HG02884 (cell line): ENCODE measurements at regions not wholly inside any gene's neighbourhood (a gene's known extent, or its start where the extent isn't known, plus 50 kb on each side); places are given as distances from the start of the nearest gene placed in this dataset.

Experiments
- ATAC-seq: cut with Tn5 transposase; IDR thresholded peaks from one replicate; pipeline ENCODE4 v1.9.1; 2021; ENCODE audit warnings: mild to moderate bottlenecking, moderate library complexity; ENCODE audit not compliant: unreplicated experiment

- ATAC-seq, result no peak
Observed at GRCh38 chr5:125564317-125564975, 818.0 kb upstream of the ZNF608 start.

- ATAC-seq, result no peak
Observed at GRCh38 chr5:125574491-125575044, 828.1 kb upstream of the ZNF608 start.

GRCh38 chr5:125575171-125575890 is 828.9 kb upstream of the ZNF608 start:
- no peak for ATAC-seq

GRCh38 chr5:125575891-125576505 is 829.6 kb upstream of the ZNF608 start:
- no peak for ATAC-seq

- no peak for ATAC-seq
Observed at GRCh38 chr5:125576822-125577221, 830.4 kb upstream of the ZNF608 start.

GRCh38 chr5:125578551-125578950 is 832.1 kb upstream of the ZNF608 start:
- no peak for ATAC-seq

GRCh38 chr5:125579182-125579581 is 832.7 kb upstream of the ZNF608 start:
- ATAC-seq, result no peak

GRCh38 chr5:125581311-125581710 is 834.9 kb upstream of the ZNF608 start:
- no peak for ATAC-seq

GRCh38 chr5:125582352-125582751 is 835.9 kb upstream of the ZNF608 start:
- ATAC-seq, result no peak

- no peak for ATAC-seq
Observed at GRCh38 chr5:125583321-125584139, 837.1 kb upstream of the ZNF608 start.

GRCh38 chr5:125584140-125584520 is 837.7 kb upstream of the ZNF608 start:
- no peak for ATAC-seq

GRCh38 chr5:125587631-125588030 is 835.6 kb upstream of the GRAMD2B start:
- ATAC-seq, result no peak

GRCh38 chr5:125592856-125593255 is 830.4 kb upstream of the GRAMD2B start:
- ATAC-seq, result no peak

- no peak for ATAC-seq
Observed at GRCh38 chr5:125595095-125595494, 828.1 kb upstream of the GRAMD2B start.

GRCh38 chr5:125595845-125596244 is 827.4 kb upstream of the GRAMD2B start:
- ATAC-seq, result no peak

- ATAC-seq, result no peak
Observed at GRCh38 chr5:125597338-125597737, 825.9 kb upstream of the GRAMD2B start.

- ATAC-seq, result no peak
Observed at GRCh38 chr5:125600559-125600958, 822.6 kb upstream of the GRAMD2B start.

GRCh38 chr5:125602184-125602583 is 821.0 kb upstream of the GRAMD2B start:
- ATAC-seq, result no peak

- ATAC-seq, result no peak
Observed at GRCh38 chr5:125603321-125603720, 819.9 kb upstream of the GRAMD2B start.

- no peak for ATAC-seq
Observed at GRCh38 chr5:125604104-125604503, 819.1 kb upstream of the GRAMD2B start.

- ATAC-seq, result no peak
Observed at GRCh38 chr5:125607018-125607417, 816.2 kb upstream of the GRAMD2B start.
